ENCODE measurements at regions not wholly inside any gene's neighbourhood (a gene's known extent, or its start where the extent isn't known, plus 50 kb on each side); places are given as distances from the start of the nearest gene placed in this dataset.

- 79 to 94% (median 82%) methylated on average over 1 of the region's 1 CpG for WGBS, 5 donors
- DNase-seq = no peak
- intact Hi-C loops (cut with DNase I; ENCODE audit: low total_unique reads) = no loop called here
- H3K9me3 ChIP-seq = no peaks in the 10 kb centered on the region
- H3K4me3 ChIP-seq = no peak overlapping the region
- H3K4me1 ChIP-seq = peaks cover 0 to 6% (median 0%) of the 10 kb centered on the region in 4 donors
- H3K36me3 ChIP-seq = no peaks in the 10 kb centered on the region
- no peak overlapping the region for H3K27ac ChIP-seq
- TF ChIP-seq POLR2AphosphoS5 (IDR thresholded peaks at IDR 0.05) (no peak), CTCF (IDR thresholded peaks at IDR 0.05) (no peak)
- no peaks in the 10 kb centered on the region for H3K27me3 ChIP-seq
These were observed 634.8 kb upstream of the UBE2E2 start for GRCh38 chr3:22568285-22568684.

- 31 to 58% (median 50%) methylated on average over 2 of the region's 2 CpGs for WGBS, 5 donors
- TF ChIP-seq CTCF (IDR thresholded peaks at IDR 0.05) = no peak
- TF ChIP-seq POLR2A (IDR thresholded peaks at IDR 0.05) = no peak
- TF ChIP-seq EP300 (IDR thresholded peaks at IDR 0.05) = no peak
- TF ChIP-seq POLR2AphosphoS5 (IDR thresholded peaks at IDR 0.05) = no peak
- H3K27me3 ChIP-seq = no peaks in the 10 kb centered on the region
- no peaks in the 10 kb centered on the region for H3K9me3 ChIP-seq
- no peak for DNase-seq
- no peaks in the 10 kb centered on the region for H3K4me1 ChIP-seq
- H3K36me3 ChIP-seq = no peaks in the 10 kb centered on the region
- H3K4me3 ChIP-seq = no peak overlapping the region
- H3K27ac ChIP-seq = no peak overlapping the region
- intact Hi-C loops (cut with DNase I; ENCODE audit: low total_unique reads) = no loop called here
These were observed 633.6 kb upstream of the UBE2E2 start for GRCh38 chr3:22569570-22569969.

- intact Hi-C loops (cut with DNase I; ENCODE audit: low total_unique reads) = no loop called here
- H3K9me3 ChIP-seq = no peaks in the 10 kb centered on the region
These were observed 622.1 kb upstream of the UBE2E2 start for GRCh38 chr3:22581007-22581406.

GRCh38 chr3:22582266-22582665 is 620.9 kb upstream of the UBE2E2 start:
- TF ChIP-seq EP300 (IDR thresholded peaks at IDR 0.05) (no peak), POLR2AphosphoS5 (IDR thresholded peaks at IDR 0.05) (no peak), POLR2A (IDR thresholded peaks at IDR 0.05) (no peak), CTCF (IDR thresholded peaks at IDR 0.05) (no peak)
- Histone ChIP-seq H3K27ac (no peak overlapping the region), H3K4me1 (no peaks in the 10 kb centered on the region), H3K36me3 (no peaks in the 10 kb centered on the region), H3K27me3 (no peaks in the 10 kb centered on the region), H3K9me3 (no peaks in the 10 kb centered on the region), H3K4me3 (no peak overlapping the region)
- 18 to 42% (median 22%) methylated on average over 1 of the region's 1 CpG for WGBS, 5 donors
- DNase-seq = no peak
- intact Hi-C loops (cut with DNase I; ENCODE audit: low total_unique reads) = no loop called here

More at GRCh38 chr3:22581007-22581406, 622.1 kb upstream of the UBE2E2 start:
- no peak for DNase-seq
- no peaks in the 10 kb centered on the region for H3K36me3 ChIP-seq
- no peaks in the 10 kb centered on the region for H3K4me1 ChIP-seq
- H3K27ac ChIP-seq = no peak overlapping the region
- H3K4me3 ChIP-seq = no peak overlapping the region
- H3K27me3 ChIP-seq = no peaks in the 10 kb centered on the region
- TF ChIP-seq POLR2AphosphoS5 (IDR thresholded peaks at IDR 0.05) = no peak
- no peak for TF ChIP-seq CTCF (IDR thresholded peaks at IDR 0.05)

DNA sequence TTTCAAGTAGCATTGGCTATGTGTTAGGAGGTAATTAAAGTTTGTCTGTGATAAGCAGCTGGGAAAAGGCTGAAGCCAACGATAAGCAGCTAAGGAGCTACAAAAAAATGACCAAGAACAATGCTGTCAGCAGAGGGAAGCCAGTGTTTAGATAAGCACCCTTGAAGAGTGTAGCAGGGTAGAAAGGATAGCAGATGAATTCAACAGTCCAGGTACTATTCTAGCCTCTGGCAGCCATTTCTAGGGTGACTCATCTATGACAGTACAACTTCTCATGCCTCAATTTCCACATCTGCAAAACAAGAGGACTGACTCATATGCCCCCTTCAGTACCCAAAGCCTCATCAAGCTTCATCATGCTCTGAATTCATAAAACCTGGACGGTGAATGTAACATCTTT is 617.6 kb upstream of the UBE2E2 start:
- intact Hi-C loops (cut with DNase I; ENCODE audit: low total_unique reads) = no loop called here
- TF ChIP-seq EP300 (IDR thresholded peaks at IDR 0.05) (no peak), POLR2AphosphoS5 (IDR thresholded peaks at IDR 0.05) (no peak), CTCF (IDR thresholded peaks at IDR 0.05) (no peak)
- Histone ChIP-seq H3K9me3 (no peaks in the 10 kb centered on the region), H3K4me3 (no peak overlapping the region), H3K27ac (no peak overlapping the region), H3K27me3 (no peaks in the 10 kb centered on the region), H3K4me1 (no peaks in the 10 kb centered on the region), H3K36me3 (no peaks in the 10 kb centered on the region)
- 39 to 49% (median 48%) methylated on average over 2 of the region's 2 CpGs for WGBS, 5 donors
- DNase-seq = no peak

All from stomach (tissue), 8 donors.